Skeletal muscle satellite cell (primary cell): ENCODE measurements at regions not wholly inside any gene's neighbourhood (a gene's known extent, or its start where the extent isn't known, plus 50 kb on each side); places are given as distances from the start of the nearest gene placed in this dataset.

ENCODE experiments used
- H3K27me3 ChIP-seq: 2 replicates; pipeline ENCODE4 v1.7.0; 2013; ENCODE audit warnings: low read length; ENCODE audit not compliant: control insufficient read depth, insufficient read depth
- H3K36me3 ChIP-seq: 2 replicates; pipeline ENCODE4 v1.7.0; 2013; ENCODE audit warnings: mild to moderate bottlenecking, control low read depth, low read length; ENCODE audit not compliant: insufficient read depth
- H3K4me1 ChIP-seq: 2 replicates; pipeline ENCODE4 v1.7.0; 2013; ENCODE audit warnings: low read length; ENCODE audit not compliant: control insufficient read depth, insufficient read depth
- H3K4me2 ChIP-seq: 2 replicates; pipeline ENCODE4 v1.7.0; 2013; ENCODE audit warnings: mild to moderate bottlenecking, low read length
- H3K4me3 ChIP-seq: 2 replicates; pipeline ENCODE4 v1.7.0; 2013; ENCODE audit warnings: low read length
- H3K9ac ChIP-seq: 2 replicates; pipeline ENCODE4 v1.7.0; 2013; ENCODE audit warnings: mild to moderate bottlenecking, low read depth, low read length, moderate library complexity
- H3K9me3 ChIP-seq: replicated peaks from 2 replicates; pipeline ENCODE4 v1.7.0; 2013; ENCODE audit warnings: mild to moderate bottlenecking, control low read depth, low read length

DNA sequence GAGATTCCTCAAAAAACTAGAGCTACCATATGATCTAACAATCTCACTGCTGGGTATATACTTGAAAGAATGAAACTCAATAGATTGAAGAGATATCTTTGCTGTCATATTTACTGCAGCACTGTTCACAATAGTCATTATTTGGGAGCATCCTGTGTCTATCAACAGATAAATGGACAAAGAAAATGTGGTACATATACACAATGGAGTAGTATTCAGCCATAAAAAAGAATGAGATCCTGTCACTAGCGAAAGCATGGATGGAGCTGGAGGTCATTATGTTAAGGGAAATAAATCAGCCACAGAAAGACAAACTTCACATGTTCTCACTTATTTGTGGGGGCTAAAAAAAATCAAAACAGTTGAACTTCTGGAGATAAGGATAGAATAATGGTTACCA, 505.7 kb upstream of the ARRDC3 start:
- H3K9me3 ChIP-seq: no peaks in the 10 kb centered on the region
- no peak overlapping the region for H3K4me3 ChIP-seq
- H3K27me3 ChIP-seq: no peaks in the 10 kb centered on the region
- no peaks in the 10 kb centered on the region for H3K36me3 ChIP-seq
- no peak overlapping the region for H3K9ac ChIP-seq
- no peak overlapping the region for H3K4me2 ChIP-seq
- no peaks in the 10 kb centered on the region for H3K4me1 ChIP-seq

GRCh38 chr5:91885291-91886265, 502.5 kb upstream of the ARRDC3 start:
- Histone ChIP-seq H3K9ac (no peak overlapping the region), H3K9me3 (no peaks in the 10 kb centered on the region), H3K4me3 (no peak overlapping the region), H3K4me2 (no peak overlapping the region), H3K36me3 (no peaks in the 10 kb centered on the region), H3K27me3 (no peaks in the 10 kb centered on the region), H3K4me1 (no peaks in the 10 kb centered on the region)

- no peaks in the 10 kb centered on the region for H3K27me3 ChIP-seq
- H3K4me3 ChIP-seq: no peak overlapping the region
- H3K4me2 ChIP-seq: no peak overlapping the region
- no peak overlapping the region for H3K9ac ChIP-seq
- no peaks in the 10 kb centered on the region for H3K36me3 ChIP-seq
- H3K4me1 ChIP-seq: no peaks in the 10 kb centered on the region
- H3K9me3 ChIP-seq: no peaks in the 10 kb centered on the region
Measured at GRCh38 chr5:91884036-91884435, 500.9 kb upstream of the ARRDC3 start.

GRCh38 chr5:91875196-91875779, 492.2 kb upstream of the ARRDC3 start:
- Histone ChIP-seq H3K4me1 (no peaks in the 10 kb centered on the region), H3K9me3 (no peaks in the 10 kb centered on the region), H3K36me3 (no peaks in the 10 kb centered on the region), H3K9ac (no peak overlapping the region), H3K4me3 (no peak overlapping the region), H3K27me3 (no peaks in the 10 kb centered on the region), H3K4me2 (no peak overlapping the region)

- no peak overlapping the region for H3K9ac ChIP-seq
- H3K4me1 ChIP-seq: no peaks in the 10 kb centered on the region
- no peaks in the 10 kb centered on the region for H3K36me3 ChIP-seq
- H3K27me3 ChIP-seq: no peaks in the 10 kb centered on the region
- H3K4me3 ChIP-seq: no peak overlapping the region
- H3K9me3 ChIP-seq: no peaks in the 10 kb centered on the region
- H3K4me2 ChIP-seq: no peak overlapping the region
Measured at GRCh38 chr5:91867799-91868198, 484.7 kb upstream of the ARRDC3 start.

- Histone ChIP-seq H3K4me2 (no peak overlapping the region), H3K27me3 (no peaks in the 10 kb centered on the region), H3K9ac (no peak overlapping the region), H3K36me3 (no peaks in the 10 kb centered on the region), H3K4me3 (no peak overlapping the region), H3K9me3 (no peaks in the 10 kb centered on the region), H3K4me1 (no peaks in the 10 kb centered on the region)
Measured at GRCh38 chr5:91865915-91866314, 482.8 kb upstream of the ARRDC3 start.

DNA sequence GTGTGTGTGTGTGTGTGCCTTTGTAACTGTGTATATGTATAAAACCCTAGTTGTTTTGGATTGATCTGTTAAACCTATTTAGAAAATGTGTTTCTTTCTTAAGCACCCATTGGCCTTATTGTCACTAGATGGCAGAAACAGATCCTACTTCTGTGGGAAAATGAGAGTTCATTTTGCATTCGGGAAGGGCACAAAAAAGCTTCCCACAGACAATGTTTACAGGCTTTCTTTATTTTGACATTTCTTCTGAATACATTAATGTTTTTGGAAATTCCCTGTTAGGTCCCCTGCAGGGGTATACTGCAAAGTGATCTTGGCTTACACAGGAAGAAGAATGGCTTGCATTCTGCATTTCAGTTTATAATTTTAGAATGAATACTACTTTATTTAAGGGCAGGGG, 481.8 kb upstream of the ARRDC3 start:
- Histone ChIP-seq H3K27me3 (no peaks in the 10 kb centered on the region), H3K4me3 (no peak overlapping the region), H3K9me3 (no peaks in the 10 kb centered on the region), H3K9ac (no peak overlapping the region), H3K4me2 (no peak overlapping the region), H3K36me3 (no peaks in the 10 kb centered on the region), H3K4me1 (no peaks in the 10 kb centered on the region)

GRCh38 chr5:91851670-91852069, 468.6 kb upstream of the ARRDC3 start:
- H3K9me3 ChIP-seq: no peaks in the 10 kb centered on the region

DNA sequence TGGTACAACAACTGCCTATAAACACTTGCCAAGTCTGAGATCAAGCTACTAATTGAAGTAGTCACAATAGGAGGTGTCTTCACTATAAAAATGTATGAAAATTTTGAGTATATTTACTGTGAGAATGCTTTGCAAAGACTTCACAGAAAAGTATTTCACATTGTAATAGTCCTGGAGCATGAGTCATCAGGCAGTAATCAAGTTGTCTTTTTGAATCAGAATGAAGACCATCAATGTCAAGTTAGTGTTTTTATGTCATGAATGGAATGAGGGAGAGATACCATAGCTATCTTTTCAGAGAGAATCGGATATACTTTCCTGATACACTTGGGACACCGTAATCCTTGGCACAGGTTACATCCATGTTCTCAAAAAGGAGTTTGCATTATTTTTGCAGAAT, 466.9 kb upstream of the ARRDC3 start:
- Histone ChIP-seq H3K4me1 (no peaks in the 10 kb centered on the region), H3K4me2 (no peak overlapping the region), H3K9me3 (no peaks in the 10 kb centered on the region), H3K36me3 (no peaks in the 10 kb centered on the region), H3K9ac (no peak overlapping the region), H3K4me3 (no peak overlapping the region), H3K27me3 (no peaks in the 10 kb centered on the region)

More at GRCh38 chr5:91851670-91852069, 468.6 kb upstream of the ARRDC3 start:
- H3K27me3 ChIP-seq: no peaks in the 10 kb centered on the region
- H3K4me3 ChIP-seq: no peak overlapping the region
- H3K4me2 ChIP-seq: no peak overlapping the region
- H3K36me3 ChIP-seq: no peaks in the 10 kb centered on the region
- H3K4me1 ChIP-seq: no peaks in the 10 kb centered on the region
- no peak overlapping the region for H3K9ac ChIP-seq

GRCh38 chr5:91849069-91849468, 466.0 kb upstream of the ARRDC3 start:
- H3K9me3 ChIP-seq: no peaks in the 10 kb centered on the region
- H3K36me3 ChIP-seq: no peaks in the 10 kb centered on the region
- no peaks in the 10 kb centered on the region for H3K4me1 ChIP-seq
- no peak overlapping the region for H3K4me3 ChIP-seq
- H3K9ac ChIP-seq: no peak overlapping the region
- H3K4me2 ChIP-seq: no peak overlapping the region
- no peaks in the 10 kb centered on the region for H3K27me3 ChIP-seq

DNA sequence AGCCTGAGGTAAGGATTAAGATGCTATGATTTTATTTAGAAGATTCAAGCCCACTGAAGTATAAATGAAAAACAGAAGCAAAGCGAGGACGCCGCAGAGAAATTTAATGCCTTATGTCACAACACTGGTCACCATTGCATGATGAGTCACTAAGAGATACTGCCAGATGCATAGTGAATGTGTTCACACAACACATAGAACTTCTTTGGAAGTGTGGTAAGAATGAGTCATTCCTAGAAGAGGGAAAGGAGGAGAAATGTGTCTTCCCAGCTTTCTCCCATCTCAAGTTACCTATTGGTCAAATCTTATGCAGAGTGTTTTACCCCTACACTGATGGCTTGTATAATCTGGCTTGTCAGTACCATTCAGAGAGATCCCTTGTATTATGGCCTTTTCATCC, 465.3 kb upstream of the ARRDC3 start:
- Histone ChIP-seq H3K36me3 (no peaks in the 10 kb centered on the region), H3K4me1 (no peaks in the 10 kb centered on the region), H3K27me3 (no peaks in the 10 kb centered on the region), H3K9me3 (no peaks in the 10 kb centered on the region), H3K4me2 (no peak overlapping the region), H3K9ac (no peak overlapping the region), H3K4me3 (no peak overlapping the region)

DNA sequence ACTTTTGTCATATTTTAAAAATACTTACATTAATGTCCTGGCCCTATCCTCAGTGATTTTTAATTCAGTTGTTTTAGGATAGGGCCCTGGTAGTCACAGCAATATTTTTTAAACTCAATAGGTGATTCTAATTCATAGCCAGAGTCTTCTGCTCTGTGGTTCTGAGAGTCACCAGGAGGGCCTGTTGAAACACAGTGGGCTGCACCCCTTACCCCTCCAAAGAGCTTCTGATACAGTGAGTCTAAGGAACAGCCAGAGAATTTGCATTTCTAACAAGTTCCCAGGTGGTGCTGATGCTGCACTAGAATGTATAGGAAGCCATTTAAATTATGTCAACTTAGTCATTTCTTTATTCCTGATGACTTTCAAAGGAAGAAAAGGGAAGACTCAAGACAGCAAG, 458.3 kb upstream of the ARRDC3 start:
- Histone ChIP-seq H3K4me3 (no peak overlapping the region), H3K4me1 (no peaks in the 10 kb centered on the region), H3K27me3 (no peaks in the 10 kb centered on the region), H3K9me3 (no peaks in the 10 kb centered on the region), H3K9ac (no peak overlapping the region), H3K4me2 (no peak overlapping the region), H3K36me3 (no peaks in the 10 kb centered on the region)
